H1 (cell line): ENCODE measurements at regions not wholly inside any gene's neighbourhood (a gene's known extent, or its start where the extent isn't known, plus 50 kb on each side); places are given as distances from the start of the nearest gene placed in this dataset.

ENCODE experiments used
- CHD2 ChIP-seq: IDR thresholded peaks from 2 replicates; pipeline ENCODE4 v1.6.1; 2012; ENCODE audit warnings: low read length, improper control_type of control experiment
- POLR2A ChIP-seq, 2 experiments: IDR thresholded peaks; 1 replicate in 1 of 2; 2 replicates in 1 of 2; pipeline ENCODE4 v1.6.1; 2011; ENCODE audit warnings: low read depth in 2 of 2, low read length in 2 of 2, mild to moderate bottlenecking in 2 of 2; ENCODE audit errors: control extremely low read depth in 1 of 2
- SUZ12 ChIP-seq: fragments of 200-600 bp; sonication (generic); IDR thresholded peaks from 2 replicates; pipeline ENCODE4 v1.6.1; 2012; ENCODE audit warnings: mild to moderate bottlenecking, inconsistent platforms, low read length, moderate library complexity, mixed read lengths
- YY1 ChIP-seq: IDR thresholded peaks from 2 replicates; pipeline ENCODE4 v1.6.1; 2011; ENCODE audit warnings: low read depth, mild to moderate bottlenecking, low read length

- TF ChIP-seq YY1 (no peak), CHD2 (no peak), SUZ12 (no peak), POLR2A (IDR thresholded peaks at IDR 0.05; ENCODE audit: control extremely low read depth in 1 of 2, low read depth in 2 of 2, low read length in 2 of 2) (no peak)
Observed at GRCh38 chr15:58329211-58329610, 102.6 kb upstream of the LIPC start.
